ENCODE measurements at regions not wholly inside any gene's neighbourhood (a gene's known extent, or its start where the extent isn't known, plus 50 kb on each side); places are given as distances from the start of the nearest gene placed in this dataset.
A peak's percentile ranks its signal among the peaks of the same experiment; 100 is the strongest.

GRCh38 chr11:115959081-115959486 lies 454.9 kb upstream of the CADM1 start:
- H3K4me2 ChIP-seq, result no peak overlapping the region
- TF ChIP-seq CTCF (IDR thresholded peaks at IDR 0.05) (no peak), EZH2 (IDR thresholded peaks at IDR 0.05) (no peak), EZH2phosphoT487 (IDR thresholded peaks at IDR 0.05) (no peak)
- Mint-ChIP-seq H3K27me3 (ENCODE audit: insufficient read depth, low read depth) (peaks cover 8% of the 10 kb centered on the region), H3K4me3 (peak overlapping the region; percentile 16), H3K36me3 (no peaks in the 10 kb centered on the region), H3K27ac (peak overlapping the region; percentile 67), H3K4me1 (peaks cover 55% of the 10 kb centered on the region), H3K9me3 (no peaks in the 10 kb centered on the region)
- no peak overlapping the region for H2AFZ ChIP-seq (replicated peaks)
- no peak overlapping the region for H3K9ac ChIP-seq
- H3K79me2 ChIP-seq (ENCODE audit: low read depth), result no peaks in the 10 kb centered on the region
- H3K27ac ChIP-seq, result no peak overlapping the region
- H3K4me1 ChIP-seq, result peaks cover 18% of the 10 kb centered on the region
- H3K36me3 ChIP-seq, result no peaks in the 10 kb centered on the region
- no peak for DNase-seq (ENCODE audit: low spot score)
- no peaks in the 10 kb centered on the region for H3K9me3 ChIP-seq (ENCODE audit: low read depth)
- H4K20me1 ChIP-seq (ENCODE audit: low read depth), result no peaks in the 10 kb centered on the region
- no peaks in the 10 kb centered on the region for H3F3A ChIP-seq (ENCODE audit: low read depth)
- H3K27me3 ChIP-seq, result peaks cover 22% of the 10 kb centered on the region
- no peak overlapping the region for H3K4me3 ChIP-seq

- Mint-ChIP-seq H3K36me3 (no peaks in the 10 kb centered on the region), H3K4me1 (peaks cover 50% of the 10 kb centered on the region), H3K4me3 (peak overlapping the region; percentile 16), H3K9me3 (no peaks in the 10 kb centered on the region), H3K27me3 (ENCODE audit: insufficient read depth, low read depth) (peaks cover 8% of the 10 kb centered on the region), H3K27ac (peak overlapping the region; percentile 94)
- Histone ChIP-seq H3K4me1 (peaks cover 18% of the 10 kb centered on the region), H3F3A (ENCODE audit: low read depth) (no peaks in the 10 kb centered on the region), H3K79me2 (ENCODE audit: low read depth) (no peaks in the 10 kb centered on the region), H3K4me2 (no peak overlapping the region), H4K20me1 (ENCODE audit: low read depth) (no peaks in the 10 kb centered on the region), H3K36me3 (no peaks in the 10 kb centered on the region), H3K27me3 (peaks cover 16% of the 10 kb centered on the region), H2AFZ (replicated peaks) (peak overlapping the region; percentile 42), H3K9ac (no peak overlapping the region), H3K27ac (no peak overlapping the region), H3K4me3 (no peak overlapping the region), H3K9me3 (ENCODE audit: low read depth) (no peaks in the 10 kb centered on the region)
- TF ChIP-seq EZH2phosphoT487 (IDR thresholded peaks at IDR 0.05) (no peak), CTCF (IDR thresholded peaks at IDR 0.05) (peak; percentile 6)
- DNase-seq (ENCODE audit: low spot score), result no peak
These were observed 454.1 kb upstream of the CADM1 start for GRCh38 chr11:115958089-115959000.

GRCh38 chr11:115955803-115956202 lies 451.6 kb upstream of the CADM1 start:
- Mint-ChIP-seq H3K27ac (no peak overlapping the region), H3K4me1 (peaks cover 29% of the 10 kb centered on the region), H3K36me3 (no peaks in the 10 kb centered on the region), H3K27me3 (ENCODE audit: insufficient read depth, low read depth) (peaks cover 4% of the 10 kb centered on the region), H3K4me3 (no peak overlapping the region), H3K9me3 (peaks cover 10% of the 10 kb centered on the region)
- H3K4me1 ChIP-seq, result peaks cover 6% of the 10 kb centered on the region
- TF ChIP-seq CTCF (IDR thresholded peaks at IDR 0.05) (no peak), EZH2phosphoT487 (IDR thresholded peaks at IDR 0.05) (no peak), EZH2 (IDR thresholded peaks at IDR 0.05) (no peak)
- no peaks in the 10 kb centered on the region for H3K79me2 ChIP-seq (ENCODE audit: low read depth)
- H3K9me3 ChIP-seq (ENCODE audit: low read depth), result peaks cover 3% of the 10 kb centered on the region
- no peak overlapping the region for H3K27ac ChIP-seq
- H3K9ac ChIP-seq, result no peak overlapping the region
- no peaks in the 10 kb centered on the region for H3F3A ChIP-seq (ENCODE audit: low read depth)
- DNase-seq (ENCODE audit: low spot score), result no peak
- H3K4me2 ChIP-seq, result no peak overlapping the region
- no peak overlapping the region for H2AFZ ChIP-seq (replicated peaks)
- H3K36me3 ChIP-seq, result no peaks in the 10 kb centered on the region
- no peak overlapping the region for H3K4me3 ChIP-seq
- no peaks in the 10 kb centered on the region for H3K27me3 ChIP-seq
- H4K20me1 ChIP-seq (ENCODE audit: low read depth), result no peaks in the 10 kb centered on the region
